SU-DHL-6 (cell line): ENCODE measurements at regions not wholly inside any gene's neighbourhood (a gene's known extent, or its start where the extent isn't known, plus 50 kb on each side); places are given as distances from the start of the nearest gene placed in this dataset.

Source experiments
- EZH2phosphoT487 ChIP-seq: fragments of 200-600 bp; sonication (generic), shearing (Covaris generic); conservative IDR thresholded peaks from 2 replicates; pipeline ENCODE4 v1.6.1; 2018; ENCODE audit warnings: mild to moderate bottlenecking, antibody characterized with exemption, low read length, moderate library complexity, mixed read lengths
- TF ChIP-seq, protein P1 (sequence below): fragments of 200-600 bp; sonication (generic); IDR thresholded peaks from one replicate; pipeline ENCODE4 v1.5.1; 2017; ENCODE audit warnings: antibody characterized with exemption, mild to moderate bottlenecking, low read length, moderate library complexity; ENCODE audit not compliant: insufficient read depth, poor library complexity, severe bottlenecking

- TF ChIP-seq, protein P1, sequence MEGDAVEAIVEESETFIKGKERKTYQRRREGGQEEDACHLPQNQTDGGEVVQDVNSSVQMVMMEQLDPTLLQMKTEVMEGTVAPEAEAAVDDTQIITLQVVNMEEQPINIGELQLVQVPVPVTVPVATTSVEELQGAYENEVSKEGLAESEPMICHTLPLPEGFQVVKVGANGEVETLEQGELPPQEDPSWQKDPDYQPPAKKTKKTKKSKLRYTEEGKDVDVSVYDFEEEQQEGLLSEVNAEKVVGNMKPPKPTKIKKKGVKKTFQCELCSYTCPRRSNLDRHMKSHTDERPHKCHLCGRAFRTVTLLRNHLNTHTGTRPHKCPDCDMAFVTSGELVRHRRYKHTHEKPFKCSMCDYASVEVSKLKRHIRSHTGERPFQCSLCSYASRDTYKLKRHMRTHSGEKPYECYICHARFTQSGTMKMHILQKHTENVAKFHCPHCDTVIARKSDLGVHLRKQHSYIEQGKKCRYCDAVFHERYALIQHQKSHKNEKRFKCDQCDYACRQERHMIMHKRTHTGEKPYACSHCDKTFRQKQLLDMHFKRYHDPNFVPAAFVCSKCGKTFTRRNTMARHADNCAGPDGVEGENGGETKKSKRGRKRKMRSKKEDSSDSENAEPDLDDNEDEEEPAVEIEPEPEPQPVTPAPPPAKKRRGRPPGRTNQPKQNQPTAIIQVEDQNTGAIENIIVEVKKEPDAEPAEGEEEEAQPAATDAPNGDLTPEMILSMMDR, result no peak
- no peak for TF ChIP-seq EZH2phosphoT487
These were observed 154.5 kb upstream of the OLFM3 start for GRCh38 chr1:102151242-102151641.
